GM06990 (cell line): ENCODE measurements at regions not wholly inside any gene's neighbourhood (a gene's known extent, or its start where the extent isn't known, plus 50 kb on each side); places are given as distances from the start of the nearest gene placed in this dataset.

Source experiments
- DNase-seq: peaks from one replicate; pipeline ENCODE4 v3.0.0-alpha.2; 2011; ENCODE audit not compliant: insufficient read length; ENCODE audit errors: extremely low read depth
- H3K27me3 ChIP-seq: replicated peaks from 2 replicates; pipeline ENCODE4 v1.6.0; 2011; ENCODE audit warnings: low read length; ENCODE audit not compliant: control insufficient read depth, insufficient read depth
- H3K36me3 ChIP-seq: 2 replicates; pipeline ENCODE4 v1.5.1; 2011; ENCODE audit warnings: low read length; ENCODE audit not compliant: control insufficient read depth, insufficient read depth
- H3K4me3 ChIP-seq: replicated peaks from 2 replicates; pipeline ENCODE4 v1.5.1; 2011; ENCODE audit warnings: low read depth, mild to moderate bottlenecking, control low read depth, low read length
- CTCF ChIP-seq: IDR thresholded peaks from 2 replicates; pipeline ENCODE4 v1.5.1; 2011; ENCODE audit warnings: low read length, control low read depth, mild to moderate bottlenecking, inconsistent platforms; ENCODE audit not compliant: insufficient read depth, poor library complexity, severe bottlenecking

DNA sequence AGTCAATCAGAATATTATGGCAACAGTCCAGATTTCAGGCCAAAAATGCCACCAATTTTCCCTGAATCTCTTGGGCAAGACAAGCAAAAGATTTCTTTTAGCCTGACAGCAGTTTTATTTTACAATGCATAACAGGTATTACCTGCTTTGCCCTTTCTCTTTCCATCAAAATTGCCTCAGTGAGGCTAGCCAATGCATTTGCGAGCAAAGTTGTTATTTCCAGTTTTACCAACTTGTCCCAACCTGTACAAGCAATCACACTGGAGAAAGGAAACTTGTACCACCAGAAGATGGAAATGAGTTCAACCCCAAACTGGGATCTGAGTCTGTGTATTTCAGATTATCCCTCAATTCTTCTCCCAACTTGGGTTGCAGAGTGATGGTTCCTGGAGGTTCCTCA, 279.9 kb upstream of the CDYL start:
- TF ChIP-seq CTCF: no peak
- Histone ChIP-seq H3K36me3 (no peaks in the 10 kb centered on the region), H3K27me3 (no peaks in the 10 kb centered on the region), H3K4me3 (no peak overlapping the region)
- no peak for DNase-seq

GRCh38 chr6:4491501-4492260, 284.5 kb upstream of the CDYL start:
- no peak for TF ChIP-seq CTCF
- no peak for DNase-seq

DNA sequence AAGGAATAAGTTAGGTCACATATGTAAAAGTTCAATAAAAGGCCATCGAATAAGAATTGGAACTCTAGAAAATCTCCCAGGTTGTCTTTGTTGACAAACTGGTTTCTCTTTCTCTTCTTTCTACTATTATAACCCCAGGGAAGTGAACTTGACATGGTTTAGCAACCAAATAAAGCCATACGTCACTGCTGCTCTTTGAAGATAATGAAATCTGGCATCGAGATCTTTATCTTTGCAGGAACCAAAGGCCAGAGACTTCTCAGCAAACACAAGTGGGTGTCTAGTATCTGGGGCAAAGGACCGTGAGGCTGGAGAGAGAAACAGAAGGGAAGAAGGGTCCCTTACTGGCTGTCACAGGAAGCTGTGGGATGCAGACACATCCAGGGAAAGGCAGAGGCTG, 286.7 kb upstream of the CDYL start:
- DNase-seq: no peak
- no peak overlapping the region for H3K4me3 ChIP-seq
- no peak for TF ChIP-seq CTCF

More at GRCh38 chr6:4491501-4492260, 284.5 kb upstream of the CDYL start:
- no peaks in the 10 kb centered on the region for H3K27me3 ChIP-seq
- no peak overlapping the region for H3K4me3 ChIP-seq
- H3K36me3 ChIP-seq: no peaks in the 10 kb centered on the region

GRCh38 chr6:4488389-4488788, 287.8 kb upstream of the CDYL start:
- DNase-seq: no peak
- Histone ChIP-seq H3K4me3 (no peak overlapping the region), H3K27me3 (no peaks in the 10 kb centered on the region), H3K36me3 (no peaks in the 10 kb centered on the region)
- TF ChIP-seq CTCF: no peak

More for the DNA sequence above, 286.7 kb upstream of the CDYL start:
- Histone ChIP-seq H3K36me3 (no peaks in the 10 kb centered on the region), H3K27me3 (no peaks in the 10 kb centered on the region)

DNA sequence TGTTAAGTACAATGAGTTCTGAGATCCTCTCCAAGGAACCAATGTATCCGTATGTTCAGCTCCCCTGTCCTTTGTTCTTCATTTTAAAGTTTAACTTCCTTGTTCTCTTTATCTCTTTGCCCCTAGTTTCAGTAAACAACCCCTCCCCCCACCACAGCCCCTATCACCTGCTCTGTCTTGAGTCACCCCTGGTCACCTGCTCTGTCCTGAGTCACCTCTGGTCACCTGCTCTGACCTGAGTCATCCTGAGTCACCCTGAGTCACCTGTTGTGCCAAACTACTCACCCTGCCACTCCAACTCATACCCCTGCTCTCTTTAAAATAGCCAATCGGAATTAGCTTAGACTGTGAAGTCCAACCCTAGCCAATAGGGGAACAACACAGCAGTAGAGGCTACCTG, 288.7 kb upstream of the CDYL start:
- no peaks in the 10 kb centered on the region for H3K27me3 ChIP-seq
- no peaks in the 10 kb centered on the region for H3K36me3 ChIP-seq
- no peak for DNase-seq
- H3K4me3 ChIP-seq: no peak overlapping the region
- TF ChIP-seq CTCF: no peak
